GM21423 (cell line): ENCODE measurements at regions not wholly inside any gene's neighbourhood (a gene's known extent, or its start where the extent isn't known, plus 50 kb on each side); places are given as distances from the start of the nearest gene placed in this dataset.
"Not testable (repeated sequence)": the region's sequence is repeated elsewhere in the genome, so short reads cannot be mapped to it uniquely, and the experiment has no call there.

Experiments
- ATAC-seq: cut with Tn5 transposase; IDR thresholded peaks from one replicate; pipeline ENCODE4 v1.9.1; 2021; ENCODE audit warnings: mild to moderate bottlenecking, moderate library complexity; ENCODE audit not compliant: unreplicated experiment

GRCh38 chr4:181051931-181052330 is 1191.3 kb upstream of the TENM3 start:
- no peak for ATAC-seq

DNA sequence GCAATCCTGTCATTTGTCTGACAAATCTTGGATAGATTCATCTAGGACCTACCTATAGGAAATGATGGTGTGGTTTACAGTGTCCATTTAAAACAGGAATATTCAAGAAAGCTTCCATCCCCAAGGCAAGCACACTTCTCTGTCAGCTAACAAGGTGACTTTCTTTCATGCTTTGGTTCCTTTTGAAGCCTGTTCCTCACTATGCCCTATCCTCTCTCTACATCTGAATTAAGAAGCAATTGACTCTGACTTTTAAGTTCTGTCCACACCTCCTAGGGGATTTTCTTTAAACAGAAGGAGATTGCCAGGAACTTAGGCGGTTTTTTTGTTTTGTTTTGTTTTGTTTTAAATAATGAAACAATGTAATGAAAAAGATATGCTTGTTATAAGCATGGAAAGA is 1181.4 kb upstream of the TENM3 start:
- ATAC-seq: no peak

GRCh38 chr4:181063212-181063611 is 1180.0 kb upstream of the TENM3 start:
- ATAC-seq: no peak

GRCh38 chr4:181077341-181077740 is 1165.9 kb upstream of the TENM3 start:
- ATAC-seq: no peak

GRCh38 chr4:181078196-181078595 is 1165.0 kb upstream of the TENM3 start:
- ATAC-seq: no peak

GRCh38 chr4:181083757-181084361 is 1159.3 kb upstream of the TENM3 start:
- no peak for ATAC-seq

DNA sequence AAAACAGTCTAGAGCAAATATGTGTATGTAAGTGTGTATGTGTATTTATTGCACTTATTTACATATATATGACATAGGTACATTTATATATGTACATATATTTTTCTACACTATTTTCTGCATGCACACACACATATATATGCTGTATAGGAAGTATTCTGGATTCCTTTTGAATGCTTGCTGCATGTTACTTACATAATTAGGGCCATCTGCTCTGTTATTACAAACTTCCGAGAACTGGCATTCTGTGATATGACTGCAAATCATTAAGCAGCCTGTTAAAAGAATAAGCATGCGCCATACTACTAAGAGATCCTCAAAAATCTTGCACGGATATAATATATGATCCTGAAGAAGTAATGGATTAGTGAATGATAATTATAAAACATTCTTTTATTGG is 1157.6 kb upstream of the TENM3 start:
- no peak for ATAC-seq

DNA sequence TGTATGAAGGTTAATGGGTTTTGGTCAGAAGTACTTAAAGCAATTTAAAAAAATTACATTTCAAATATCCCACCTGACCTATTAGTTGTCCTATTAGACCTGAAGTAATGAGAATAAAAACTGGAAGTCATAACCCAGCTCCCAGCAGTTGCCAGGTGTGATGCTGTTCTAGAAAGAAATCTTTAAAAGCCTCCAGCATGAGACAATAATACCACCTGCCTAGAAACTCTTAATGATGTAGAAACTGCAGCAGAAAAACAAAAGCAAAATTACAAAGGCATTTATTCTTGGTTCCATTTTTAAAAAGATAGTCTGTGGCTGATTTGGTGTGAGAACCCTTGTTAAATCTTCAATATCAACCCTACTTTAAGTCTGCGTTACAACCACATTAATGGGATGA is 1137.7 kb upstream of the TENM3 start:
- ATAC-seq: no peak

- ATAC-seq: no peak
These were observed 1136.8 kb upstream of the TENM3 start for GRCh38 chr4:181106398-181106797.

- no peak for ATAC-seq
These were observed 1135.0 kb upstream of the TENM3 start for GRCh38 chr4:181108237-181108636.

DNA sequence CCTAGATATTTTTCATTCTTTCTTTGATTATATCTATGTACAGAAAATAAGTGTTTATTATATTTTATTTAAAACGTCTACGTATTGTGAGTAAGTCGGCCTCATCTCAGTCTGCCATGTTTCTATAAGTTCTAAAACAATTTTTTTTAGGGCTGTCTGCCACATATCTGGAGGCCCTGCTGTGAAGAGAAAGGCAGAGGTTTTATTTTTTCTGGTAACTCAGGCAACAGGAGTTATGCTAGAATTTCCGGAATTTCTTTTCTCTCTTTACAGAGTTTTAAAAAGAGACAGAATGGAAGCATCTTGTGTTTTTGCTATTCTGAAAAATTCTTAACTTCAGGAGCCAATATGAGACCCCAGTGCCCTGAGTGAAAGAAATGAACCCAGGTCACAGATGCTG is 1124.0 kb upstream of the TENM3 start:
- no peak for ATAC-seq

- no peak for ATAC-seq
These were observed 1121.5 kb upstream of the TENM3 start for GRCh38 chr4:181121733-181122132.

- no peak for ATAC-seq
These were observed 1116.0 kb upstream of the TENM3 start for GRCh38 chr4:181127171-181127570.

- not testable (repeated sequence) for ATAC-seq
These were observed 1112.9 kb upstream of the TENM3 start for GRCh38 chr4:181130317-181130716.

GRCh38 chr4:181137351-181137750 is 1105.9 kb upstream of the TENM3 start:
- no peak for ATAC-seq

DNA sequence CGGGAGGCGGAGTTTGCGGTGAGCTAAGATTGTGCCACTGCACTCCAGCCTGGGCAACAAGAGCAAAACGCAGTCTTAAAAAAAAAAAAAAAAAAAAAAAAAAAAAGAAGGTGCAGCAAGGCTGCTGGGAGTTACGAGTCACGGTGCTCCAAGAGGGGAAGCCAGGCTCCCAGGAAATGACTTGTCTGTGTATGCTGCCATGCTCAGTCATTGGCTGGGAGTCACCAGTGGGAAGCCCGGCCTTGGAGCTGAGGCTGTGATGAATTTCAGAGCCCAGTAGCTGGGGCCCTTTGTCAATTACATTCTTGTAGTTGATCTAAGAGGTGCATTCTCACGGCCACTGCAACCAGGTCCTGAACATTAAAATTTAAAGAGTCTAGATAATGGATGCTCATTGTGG is 1105.1 kb upstream of the TENM3 start:
- ATAC-seq: no peak

DNA sequence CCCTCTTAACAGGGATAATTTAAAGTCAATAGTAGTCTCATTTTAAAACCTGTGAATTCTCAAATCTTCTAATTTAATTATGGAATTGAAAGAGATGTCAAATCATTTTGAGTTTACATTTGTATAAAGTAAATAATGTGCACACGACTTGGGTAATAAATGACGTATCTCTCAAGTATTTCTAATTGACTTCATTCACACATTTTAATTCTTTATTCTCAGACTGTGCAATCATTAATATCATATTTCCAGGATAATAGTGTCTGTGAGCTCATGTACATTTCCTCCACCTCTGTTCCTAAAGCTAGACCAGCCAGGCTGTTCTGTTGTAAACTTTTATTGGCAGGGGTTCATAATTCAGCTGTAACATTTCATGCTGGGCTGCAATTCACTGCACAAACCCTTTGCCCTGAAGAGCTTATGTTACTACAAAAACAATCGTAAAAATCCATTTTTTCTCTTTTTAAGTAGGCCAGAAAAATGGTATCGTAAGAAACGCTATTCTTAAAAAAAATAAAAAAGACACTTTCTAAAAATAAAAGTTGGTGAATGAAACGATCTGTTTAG is 1103.1 kb upstream of the TENM3 start:
- ATAC-seq: no peak

GRCh38 chr4:181143250-181143854 is 1099.8 kb upstream of the TENM3 start:
- peak; percentile 87 for ATAC-seq

GRCh38 chr4:181146051-181146450 is 1097.2 kb upstream of the TENM3 start:
- no peak for ATAC-seq

GRCh38 chr4:181147416-181147951 is 1095.7 kb upstream of the TENM3 start:
- no peak for ATAC-seq

DNA sequence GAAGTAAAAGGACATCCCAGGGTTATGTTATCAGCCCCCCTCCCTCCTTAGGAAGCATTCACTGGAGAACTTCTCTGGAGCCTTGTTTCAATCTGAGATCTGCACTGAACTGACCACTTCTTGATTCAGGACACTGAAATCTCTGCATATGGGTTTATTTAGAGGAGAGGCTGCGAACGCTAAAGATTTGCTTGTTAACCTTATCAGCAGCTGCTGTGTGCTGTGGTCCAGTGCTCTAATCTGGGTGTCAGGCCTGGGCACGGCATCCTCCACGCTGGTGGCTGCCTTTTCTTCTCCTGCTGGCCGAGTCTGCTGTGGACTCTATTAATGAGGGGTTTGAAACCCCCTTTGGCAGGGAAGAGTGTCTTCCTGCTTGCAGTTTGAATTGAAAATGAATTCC is 1094.7 kb upstream of the TENM3 start:
- ATAC-seq: no peak

DNA sequence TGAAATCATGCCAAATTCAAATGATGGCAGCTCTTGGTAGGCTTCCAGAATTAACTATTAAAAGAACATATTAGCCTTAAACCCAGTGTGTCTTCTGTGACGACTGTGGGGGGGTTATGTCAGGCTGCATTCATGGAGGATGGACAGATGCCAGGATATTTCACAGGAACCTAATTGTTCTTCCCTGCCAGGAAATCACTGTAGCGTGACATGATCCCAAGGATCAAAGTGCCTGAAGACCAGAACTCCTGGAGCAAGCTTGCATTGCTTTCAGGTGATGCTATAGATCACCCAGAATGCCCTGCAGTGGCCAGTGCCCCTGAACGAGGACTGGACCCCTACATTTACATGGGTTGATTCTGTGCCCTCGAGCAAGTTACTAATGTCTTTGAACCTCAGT is 1093.0 kb upstream of the TENM3 start:
- no peak for ATAC-seq
